ENCODE measurements at regions not wholly inside any gene's neighbourhood (a gene's known extent, or its start where the extent isn't known, plus 50 kb on each side); places are given as distances from the start of the nearest gene placed in this dataset.

- Histone ChIP-seq H3K9ac (replicated peaks in 1 of 4; ENCODE audit: extremely low read depth in 1 of 4, low read depth in 3 of 4, low read length in 3 of 4) (no peak overlapping the region), H3K4ac (replicated peaks; ENCODE audit: insufficient read length, low read depth, low read length) (no peak overlapping the region), H3K23ac (ENCODE audit: insufficient read length) (no peak overlapping the region), H2BK120ac (replicated peaks; ENCODE audit: low read depth, low read length) (no peak overlapping the region), H3K27ac (ENCODE audit: low read depth, low read length) (no peak overlapping the region), H2AK5ac (ENCODE audit: low read depth, low read length) (no peak overlapping the region), H4K20me1 (replicated peaks in 1 of 2; ENCODE audit: control insufficient read depth in 1 of 2, insufficient read depth in 2 of 2, low read length in 2 of 2) (no peaks in the 10 kb centered on the region), H3K27me3 (replicated peaks in 1 of 4; ENCODE audit: control insufficient read depth in 3 of 4, extremely low read depth in 1 of 4, insufficient read depth in 3 of 4, low read length in 3 of 4) (no peaks in the 10 kb centered on the region), H3K36me3 (ENCODE audit: control insufficient read depth in 2 of 4, insufficient read depth in 4 of 4, low read length in 3 of 4) (no peaks in the 10 kb centered on the region), H2BK15ac (ENCODE audit: low read length) (no peak overlapping the region), H2BK12ac (ENCODE audit: low read depth, low read length) (no peak overlapping the region), H4K8ac (ENCODE audit: extremely low read depth, insufficient read depth, low read length) (no peak overlapping the region), H3K14ac (ENCODE audit: insufficient read length) (no peak overlapping the region), H4K91ac (replicated peaks; ENCODE audit: insufficient read length, low read length) (no peak overlapping the region), H2AFZ (ENCODE audit: low read length) (no peak overlapping the region), H3K4me1 (replicated peaks in 1 of 4; ENCODE audit: control insufficient read depth in 3 of 4, insufficient read depth in 4 of 4, low read length in 3 of 4) (no peaks in the 10 kb centered on the region), H3K23me2 (ENCODE audit: low read depth, low read length) (no peaks in the 10 kb centered on the region), H2BK5ac (ENCODE audit: low read depth, low read length) (no peak overlapping the region), H3K18ac (ENCODE audit: extremely low read depth, low read length) (no peak overlapping the region), H3K4me2 (ENCODE audit: insufficient read depth in 1 of 2, low read depth in 2 of 2, low read length in 2 of 2) (no peak overlapping the region), H3K4me3 (ENCODE audit: extremely low read depth in 1 of 4, insufficient read depth in 2 of 4, low read depth in 3 of 4, low read length in 4 of 4) (no peak overlapping the region), H3K56ac (replicated peaks; ENCODE audit: insufficient read length, low read depth, low read length) (no peak overlapping the region), H3K79me1 (ENCODE audit: low read depth, low read length) (no peaks in the 10 kb centered on the region), H3K79me2 (ENCODE audit: control insufficient read depth in 1 of 2, insufficient read depth in 2 of 2, low read length in 2 of 2) (no peaks in the 10 kb centered on the region), H2BK20ac (ENCODE audit: low read length) (no peak overlapping the region), H4K5ac (ENCODE audit: insufficient read length, low read depth, low read length) (no peak overlapping the region), H3K9me3 (ENCODE audit: insufficient read depth in 2 of 2, low read depth in 1 of 2, low read length in 1 of 2) (peaks cover 2 to 5% of the 10 kb centered on the region in 2 experiments; a peak in 1 of 4 replicates)
- TF ChIP-seq CTBP2 (IDR thresholded peaks at IDR 0.05; ENCODE audit: borderline replicate concordance, insufficient read depth, insufficient read length, low read length), result no peak
- no peak for TF ChIP-seq TBP (IDR thresholded peaks at IDR 0.05; ENCODE audit: low read depth, low read length)
- TF ChIP-seq SP4 (IDR thresholded peaks at IDR 0.05; ENCODE audit: low read length), result no peak
- no peak for TF ChIP-seq RNF2 (IDR thresholded peaks at IDR 0.05; ENCODE audit: borderline replicate concordance, low read depth, low read length, missing control alignments, poor library complexity, severe bottlenecking)
- TF ChIP-seq POLR2A (IDR thresholded peaks at IDR 0.05; ENCODE audit: control extremely low read depth in 1 of 2, low read depth in 2 of 2, low read length in 2 of 2), result no peak
- no peak for TF ChIP-seq KDM1A (IDR thresholded peaks at IDR 0.05; ENCODE audit: borderline replicate concordance, low read length)
- TF ChIP-seq CBX8 (IDR thresholded peaks at IDR 0.05; ENCODE audit: borderline replicate concordance, low read depth, low read length), result no peak
- TF ChIP-seq EP300 (IDR thresholded peaks at IDR 0.05; ENCODE audit: borderline replicate concordance in 1 of 2, low read depth in 2 of 2, low read length in 2 of 2), result no peak
- no peak for TF ChIP-seq JUND (IDR thresholded peaks at IDR 0.05; ENCODE audit: low read length)
- 98% methylated on average over 3 of the region's 3 CpGs; no CpG with 5 or more reads in 1 of the 2 experiments for WGBS, 2 experiments (ENCODE audit: extremely low coverage in 1 of 2, insufficient coverage in 1 of 2, insufficient read length in 1 of 2, insufficient replicate concordance in 2 of 2, low coverage in 1 of 2, low lambda C conversion rate in 2 of 2, missing lambda C conversion rate in 1 of 2)
- FAIRE-seq (no peak), DNase-seq (ENCODE audit: low read depth in 1 of 2, low spot score in 2 of 2) (no peak)
- POLR2A ChIA-PET (ENCODE audit: partially characterized antibody), result no interaction called here
- CTCF ChIA-PET (ENCODE audit: partially characterized antibody), result no interaction called here
Observed at GRCh38 chr5:52443187-52443586, 344.5 kb upstream of the ITGA1 start.

All from H1 (cell line).